Stimulated activated CD8-positive, alpha-beta memory T cell treated with anti-CD3 and anti-CD28 coated beads, Interleukin-4, amount 100 ng/mL, for 24 hours (primary cell): ENCODE measurements at regions not wholly inside any gene's neighbourhood (a gene's known extent, or its start where the extent isn't known, plus 50 kb on each side); places are given as distances from the start of the nearest gene placed in this dataset.

ENCODE experiments used
- DNase-seq: peaks from one replicate; pipeline ENCODE4 v3.0.0-alpha.2; 2020; ENCODE audit warnings: low read depth

- no peak for DNase-seq
Measured at GRCh38 chrX:42519666-42520231, 258.2 kb downstream of the PPP1R2C start.

- DNase-seq: no peak
Measured at GRCh38 chrX:42515939-42516338, 262.0 kb downstream of the PPP1R2C start.

DNA sequence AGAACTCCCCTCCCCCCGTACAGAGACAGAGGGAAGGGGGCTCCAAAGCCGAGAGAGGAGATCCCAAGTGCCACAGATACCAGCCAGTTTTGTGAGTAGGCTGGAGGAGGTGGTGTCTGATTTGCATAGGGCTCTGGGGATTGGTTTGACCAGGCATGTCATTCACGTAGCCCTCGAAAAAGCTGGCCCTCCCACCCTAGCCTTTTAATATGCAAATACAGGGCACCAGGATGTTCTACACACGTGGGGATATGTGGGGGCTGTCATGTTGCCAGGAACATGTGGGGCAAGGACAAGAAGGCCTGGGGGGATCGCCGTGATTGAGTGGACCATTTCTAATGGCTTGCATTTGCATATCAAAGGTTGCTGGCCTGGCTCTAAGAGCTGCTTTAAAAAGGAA lies 272.9 kb downstream of the PPP1R2C start:
- DNase-seq: no peak

GRCh38 chrX:42499620-42500019 lies 278.3 kb downstream of the PPP1R2C start:
- no peak for DNase-seq

DNA sequence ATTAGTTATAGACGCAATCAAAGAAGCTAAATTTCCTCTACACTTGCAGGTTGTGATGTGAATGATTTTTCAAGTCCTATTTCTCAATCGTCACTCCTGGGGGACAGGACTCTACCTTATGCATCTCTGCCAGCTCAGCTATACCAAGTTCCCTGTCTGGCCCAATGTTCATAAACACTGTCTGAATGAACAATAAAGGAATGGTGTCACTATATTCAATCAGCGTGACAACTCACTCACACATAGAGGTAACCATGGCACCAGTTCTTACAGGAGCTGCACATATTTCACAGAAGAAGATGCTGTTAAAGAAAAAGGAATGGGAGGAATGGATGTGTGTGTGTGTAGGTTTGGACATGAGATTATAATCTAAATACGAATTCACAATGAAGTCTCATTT lies 280.6 kb downstream of the PPP1R2C start:
- DNase-seq: no peak

GRCh38 chrX:42496239-42496638 lies 281.7 kb downstream of the PPP1R2C start:
- DNase-seq: no peak

- DNase-seq: no peak
Measured at GRCh38 chrX:42495139-42495538, 282.8 kb downstream of the PPP1R2C start.

- no peak for DNase-seq
Measured at GRCh38 chrX:42491137-42491907, 286.6 kb downstream of the PPP1R2C start.

DNA sequence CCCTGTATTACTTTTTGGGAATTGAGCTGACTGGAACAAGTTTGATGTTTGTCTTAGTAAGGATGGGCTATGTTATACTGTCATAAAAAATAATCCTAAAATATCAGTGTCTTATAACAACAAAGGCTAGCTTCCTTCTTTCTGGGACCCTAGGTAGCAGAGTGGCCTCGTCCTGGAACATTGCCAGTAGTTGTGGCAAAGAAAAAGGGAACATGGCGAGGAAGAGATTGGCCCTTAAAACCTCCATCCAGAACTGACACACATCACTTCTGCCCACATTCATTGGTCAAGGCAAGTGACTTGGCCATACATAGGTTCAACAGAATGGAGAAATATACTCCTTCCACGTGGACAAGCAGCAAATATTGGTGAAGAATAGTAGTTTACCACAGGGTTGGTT lies 287.9 kb downstream of the PPP1R2C start:
- DNase-seq: no peak

DNA sequence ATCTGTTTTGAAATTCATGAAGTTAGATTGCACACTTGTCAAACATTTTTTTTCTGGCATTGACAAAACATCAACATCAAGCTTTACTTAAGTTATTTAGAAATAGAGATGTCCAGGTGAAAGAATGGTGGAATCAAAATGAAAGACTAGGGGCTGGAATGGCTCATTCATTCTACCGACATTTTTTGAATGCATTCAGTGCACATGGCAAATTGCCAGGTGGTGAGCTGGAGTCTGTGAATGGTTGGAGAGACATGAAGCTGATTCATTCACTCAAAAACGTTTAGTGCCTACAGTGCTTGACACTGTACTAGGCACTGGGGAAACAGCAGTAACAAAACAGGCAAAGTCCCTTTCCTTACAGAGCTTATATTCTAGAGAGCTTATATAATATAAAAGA lies 292.4 kb downstream of the PPP1R2C start:
- DNase-seq: no peak

DNA sequence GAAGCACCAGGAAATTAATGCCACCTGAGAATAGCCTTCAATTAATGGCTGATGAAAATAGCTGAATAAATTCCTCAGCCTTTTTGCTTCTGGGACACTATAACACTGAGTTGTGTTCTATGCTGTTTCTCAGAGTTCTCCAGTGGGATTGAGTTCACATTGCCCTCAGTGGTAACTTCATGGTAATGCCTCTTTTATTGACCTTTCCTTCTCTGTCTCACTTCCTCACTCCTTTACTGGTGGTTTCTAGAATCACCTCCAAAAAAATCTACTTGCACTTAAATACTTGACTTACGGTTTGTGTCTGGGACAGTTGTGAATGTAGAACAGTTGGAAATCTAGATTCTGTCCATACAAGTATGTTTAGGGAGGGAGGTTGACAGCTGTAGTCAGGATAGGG lies 293.7 kb downstream of the PPP1R2C start:
- DNase-seq: no peak

- no peak for DNase-seq
Measured at GRCh38 chrX:42477396-42477795, 300.6 kb downstream of the PPP1R2C start.

DNA sequence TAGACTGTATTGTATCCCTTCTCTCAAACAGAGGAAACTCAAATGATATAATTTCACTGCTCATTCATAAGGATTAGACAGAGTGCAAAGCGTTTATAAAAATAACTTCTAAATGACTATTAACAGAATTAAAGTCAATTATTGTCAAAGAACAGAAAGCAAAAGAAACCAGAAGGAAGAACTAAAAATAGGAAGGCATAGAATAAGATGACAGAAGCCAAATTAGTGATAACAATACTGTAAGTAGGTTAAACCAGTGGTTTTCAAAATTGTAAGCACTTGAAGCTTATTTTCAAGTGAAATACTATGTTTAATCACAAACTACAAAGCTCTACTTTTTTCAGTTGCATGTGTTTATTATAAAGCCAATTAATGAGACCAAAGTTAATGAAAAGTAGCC lies 305.2 kb downstream of the PPP1R2C start:
- DNase-seq: no peak

DNA sequence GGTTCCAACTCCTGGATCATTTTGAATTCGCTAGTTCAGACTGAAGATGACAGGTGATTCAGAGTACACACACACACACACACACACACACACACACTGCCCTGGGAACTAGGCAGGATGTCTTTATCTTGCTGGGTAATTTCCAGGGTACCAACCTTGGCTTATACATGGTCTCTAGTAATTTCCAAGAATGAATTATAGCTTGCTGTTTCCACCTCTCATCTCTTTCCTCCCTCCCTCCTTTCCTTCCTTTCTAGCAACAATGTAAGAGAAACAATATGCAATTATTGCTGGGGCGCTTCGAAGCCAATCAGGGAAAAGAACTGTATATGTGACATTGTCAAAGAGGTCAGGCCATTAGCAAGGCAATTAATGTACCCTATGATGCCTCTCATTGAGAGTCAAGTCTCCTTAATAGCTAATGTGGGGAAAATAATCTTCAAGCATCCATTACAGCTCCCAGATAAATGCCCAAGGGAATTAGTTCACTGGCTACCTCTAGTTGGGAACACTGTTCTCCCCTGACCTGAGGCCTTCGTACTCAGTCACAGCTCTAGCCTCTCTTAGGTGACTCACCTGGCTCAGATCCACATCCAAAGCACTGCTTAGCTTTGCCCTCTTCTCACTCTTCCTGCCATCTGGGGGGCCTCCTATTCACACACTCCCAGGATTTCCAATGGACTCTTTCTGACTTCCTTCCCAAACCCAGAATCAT lies 311.5 kb downstream of the PPP1R2C start:
- DNase-seq: no peak

DNA sequence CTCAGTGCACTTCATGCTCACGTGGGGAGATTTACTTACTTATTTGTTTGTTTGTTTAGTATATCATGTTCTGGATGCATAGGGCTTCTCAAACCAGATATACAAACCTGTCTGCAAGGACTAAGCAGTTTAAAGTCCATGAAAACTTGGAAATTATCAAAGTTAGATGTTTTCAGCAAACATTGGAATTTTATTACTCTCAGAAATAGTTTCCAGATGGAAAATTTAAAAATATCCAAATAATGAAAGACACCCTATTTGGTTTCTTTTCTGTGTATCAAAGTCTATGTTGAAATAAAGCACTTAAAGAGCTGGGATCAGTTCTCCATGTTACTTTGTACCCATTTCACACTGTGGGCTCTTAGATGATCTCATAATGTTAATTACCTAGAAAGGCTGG lies 312.1 kb downstream of the PPP1R2C start:
- no peak for DNase-seq

DNA sequence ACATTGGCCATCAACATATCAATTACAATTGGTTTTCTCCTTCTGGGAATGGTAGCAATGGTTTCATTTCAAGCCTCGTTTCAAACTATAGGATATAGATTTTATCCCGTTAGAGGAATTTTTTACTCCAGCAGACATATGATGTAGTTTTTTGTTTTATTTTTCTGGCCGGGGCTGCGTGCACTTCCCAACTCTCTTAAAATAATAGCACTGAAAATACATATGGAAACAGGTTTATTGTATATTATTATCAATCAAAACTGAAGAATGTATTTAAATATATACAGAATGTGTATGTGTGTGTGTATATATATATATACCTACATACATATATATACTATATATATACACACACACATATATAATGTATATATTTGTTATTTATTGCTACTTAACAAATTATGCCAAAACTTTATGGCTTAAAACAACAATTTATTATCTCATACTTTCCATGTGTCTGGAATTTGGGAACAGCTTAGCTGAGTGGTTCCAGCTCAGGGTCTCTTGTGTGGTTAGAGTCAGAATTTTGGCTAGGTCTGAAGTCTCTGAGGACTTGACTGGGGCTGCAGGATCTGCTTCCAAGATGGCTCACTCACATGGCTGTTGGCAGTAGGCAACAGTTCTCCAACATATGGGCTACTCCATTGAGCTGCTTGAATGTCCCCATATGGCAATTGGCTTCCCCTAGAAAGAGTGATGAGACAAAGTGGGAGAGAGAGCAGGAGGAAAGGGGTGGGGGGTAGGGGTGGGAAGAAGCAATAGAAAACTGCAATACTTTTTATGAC lies 314.1 kb downstream of the PPP1R2C start:
- DNase-seq: no peak

DNA sequence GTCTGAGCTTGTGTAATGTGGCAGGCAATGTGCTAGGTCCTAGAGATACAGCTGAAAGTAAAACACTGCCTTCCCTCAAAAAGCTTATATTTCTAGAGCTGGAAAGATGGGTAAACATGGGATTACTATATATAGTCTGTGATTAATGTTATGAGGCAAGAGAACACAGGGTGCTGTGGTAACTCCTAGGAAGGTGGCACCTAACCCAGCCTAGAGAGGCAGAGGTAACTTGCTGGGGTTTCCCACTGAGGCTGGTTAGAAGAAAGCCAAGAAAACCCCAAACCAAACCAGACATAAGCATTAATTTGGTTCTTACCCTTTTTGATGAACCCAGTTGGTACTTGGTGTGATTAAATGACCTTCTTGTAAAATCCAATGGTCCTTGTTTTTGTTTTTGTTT lies 315.0 kb downstream of the PPP1R2C start:
- DNase-seq: no peak

DNA sequence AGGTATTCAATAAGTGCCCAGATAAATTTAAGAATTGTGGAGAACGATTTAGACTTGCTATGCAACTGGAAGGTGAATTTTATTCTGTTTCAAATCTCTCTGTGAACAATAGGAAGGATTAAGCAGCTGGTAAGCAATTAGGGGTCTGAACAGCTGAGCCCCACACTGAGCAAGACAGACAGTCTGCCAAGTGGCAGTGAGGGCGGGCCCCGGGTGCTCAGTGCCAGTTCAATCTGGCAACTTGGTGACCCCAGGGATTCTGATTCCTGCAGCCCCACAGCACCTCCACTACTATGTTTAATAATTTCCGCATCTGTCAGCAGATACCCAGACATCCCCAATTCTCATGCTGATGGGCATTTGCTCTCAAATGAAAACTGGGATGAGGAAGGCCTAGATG lies 317.3 kb downstream of the PPP1R2C start:
- no peak for DNase-seq

DNA sequence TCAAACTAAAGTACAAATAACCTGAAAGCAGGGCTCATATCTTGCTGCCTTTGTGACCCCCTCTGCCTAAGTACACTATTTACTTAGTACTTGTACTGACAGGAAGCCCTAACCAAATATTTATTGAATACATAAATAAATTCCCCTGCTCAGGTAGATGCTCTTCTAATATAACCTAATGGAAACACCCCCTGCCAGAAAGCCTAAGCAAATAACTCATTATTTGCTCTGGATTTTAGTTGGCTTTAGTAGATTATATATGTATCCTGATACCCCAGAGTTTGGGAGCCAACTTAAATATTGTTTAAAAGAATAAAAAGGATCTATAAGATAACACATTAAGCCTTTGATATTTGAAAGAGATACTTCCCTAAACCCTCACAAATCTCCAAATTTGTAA lies 318.2 kb downstream of the PPP1R2C start:
- no peak for DNase-seq

DNA sequence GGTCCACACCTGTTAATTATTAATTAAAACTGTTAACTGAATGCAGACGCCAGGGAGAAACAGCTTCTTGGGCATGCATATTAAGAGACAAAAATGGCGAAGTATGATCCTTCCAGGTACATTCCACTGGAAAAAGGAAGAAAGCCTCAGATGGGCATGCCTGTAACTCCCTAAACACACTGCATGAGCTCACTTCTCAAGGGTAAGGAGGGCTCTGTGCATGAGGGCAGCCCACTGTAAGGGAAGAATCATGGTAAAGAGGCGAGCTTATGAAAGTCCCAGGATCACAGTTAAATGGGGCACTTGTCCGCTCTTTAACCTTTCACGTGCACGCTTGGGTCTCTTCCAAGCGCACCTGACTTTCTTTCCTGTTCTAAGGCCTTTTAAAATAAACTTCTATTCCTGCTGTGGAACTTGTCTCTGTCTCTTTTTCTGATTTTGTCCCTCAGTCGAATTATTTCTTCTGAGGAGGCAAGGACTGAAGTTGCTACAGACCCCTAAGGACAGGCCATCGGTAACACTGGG lies 321.7 kb downstream of the PPP1R2C start:
- DNase-seq: no peak

GRCh38 chrX:42450228-42450627 lies 327.7 kb downstream of the PPP1R2C start:
- no peak for DNase-seq

DNA sequence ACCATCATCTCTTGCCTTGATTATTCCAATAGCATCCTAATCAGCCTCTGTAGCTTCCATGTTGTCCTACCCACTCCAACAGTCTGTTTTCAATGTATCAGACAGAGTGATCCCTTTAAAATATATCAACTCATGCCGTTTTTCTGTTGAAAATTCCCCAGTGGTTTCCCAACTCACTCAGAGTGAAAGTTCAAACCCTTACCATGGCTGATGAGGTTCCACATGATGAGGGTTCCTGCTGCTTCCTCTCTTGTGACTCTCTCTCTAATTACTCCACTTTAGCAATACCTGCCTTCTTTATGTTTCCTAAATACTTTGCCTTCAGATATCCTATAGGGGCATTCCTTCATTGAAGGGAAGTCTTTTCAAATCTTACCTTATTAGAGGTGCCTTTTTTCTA lies 334.7 kb downstream of the PPP1R2C start:
- no peak for DNase-seq
